ENCODE measurements at regions not wholly inside any gene's neighbourhood (a gene's known extent, or its start where the extent isn't known, plus 50 kb on each side); places are given as distances from the start of the nearest gene placed in this dataset.

- TF ChIP-seq, protein P1, sequence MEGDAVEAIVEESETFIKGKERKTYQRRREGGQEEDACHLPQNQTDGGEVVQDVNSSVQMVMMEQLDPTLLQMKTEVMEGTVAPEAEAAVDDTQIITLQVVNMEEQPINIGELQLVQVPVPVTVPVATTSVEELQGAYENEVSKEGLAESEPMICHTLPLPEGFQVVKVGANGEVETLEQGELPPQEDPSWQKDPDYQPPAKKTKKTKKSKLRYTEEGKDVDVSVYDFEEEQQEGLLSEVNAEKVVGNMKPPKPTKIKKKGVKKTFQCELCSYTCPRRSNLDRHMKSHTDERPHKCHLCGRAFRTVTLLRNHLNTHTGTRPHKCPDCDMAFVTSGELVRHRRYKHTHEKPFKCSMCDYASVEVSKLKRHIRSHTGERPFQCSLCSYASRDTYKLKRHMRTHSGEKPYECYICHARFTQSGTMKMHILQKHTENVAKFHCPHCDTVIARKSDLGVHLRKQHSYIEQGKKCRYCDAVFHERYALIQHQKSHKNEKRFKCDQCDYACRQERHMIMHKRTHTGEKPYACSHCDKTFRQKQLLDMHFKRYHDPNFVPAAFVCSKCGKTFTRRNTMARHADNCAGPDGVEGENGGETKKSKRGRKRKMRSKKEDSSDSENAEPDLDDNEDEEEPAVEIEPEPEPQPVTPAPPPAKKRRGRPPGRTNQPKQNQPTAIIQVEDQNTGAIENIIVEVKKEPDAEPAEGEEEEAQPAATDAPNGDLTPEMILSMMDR (IDR thresholded peaks at IDR 0.05; ENCODE audit: low read depth, low read length): no peak
- no peak for TF ChIP-seq EZH2phosphoT487 (IDR thresholded peaks at IDR 0.05; ENCODE audit: low read depth)
These were observed 125.2 kb downstream of the PTPRS start for GRCh38 chr19:5215431-5215830.

All from OCI-LY3 (cell line).